SU-DHL-6 (cell line): ENCODE measurements at regions not wholly inside any gene's neighbourhood (a gene's known extent, or its start where the extent isn't known, plus 50 kb on each side); places are given as distances from the start of the nearest gene placed in this dataset.

ENCODE experiments used
- H2AFZ ChIP-seq: fragments of 200-600 bp; sonication (generic); 2 replicates; pipeline ENCODE4 v1.6.1; 2014; ENCODE audit warnings: low read depth, mild to moderate bottlenecking, moderate library complexity, mixed read lengths, antibody characterized with exemption, low read length; ENCODE audit not compliant: severe bottlenecking
- H3F3A ChIP-seq: fragments of 200-600 bp; shearing (Covaris generic); 2 replicates; pipeline ENCODE4 v1.6.0; 2016; ENCODE audit warnings: antibody characterized with exemption, mild to moderate bottlenecking; ENCODE audit not compliant: insufficient read depth
- H3K27ac ChIP-seq: fragments of 200-600 bp; sonication (generic); 2 replicates; pipeline ENCODE4 v1.5.1; 2016; ENCODE audit warnings: low read depth, mild to moderate bottlenecking, low read length, moderate library complexity, mixed read lengths
- H3K27me3 ChIP-seq: fragments of 200-600 bp; sonication (generic), shearing (Covaris generic); 2 replicates; pipeline ENCODE4 v1.6.0; 2014; ENCODE audit warnings: mild to moderate bottlenecking, low read length
- H3K36me3 ChIP-seq: fragments of 200-600 bp; sonication (generic); 2 replicates; pipeline ENCODE4 v1.6.1; 2014; ENCODE audit warnings: mild to moderate bottlenecking, low read length, mixed read lengths
- H3K4me2 ChIP-seq: fragments of 300-600, 200-600 bp; shearing (Covaris generic), sonication (generic); 2 replicates; pipeline ENCODE4 v1.6.0; 2014; ENCODE audit warnings: low read length, low read depth, mild to moderate bottlenecking; ENCODE audit not compliant: poor library complexity, severe bottlenecking
- H3K4me3 ChIP-seq: fragments of 200-600 bp; sonication (generic); 2 replicates; pipeline ENCODE4 v1.5.1; 2014; ENCODE audit warnings: antibody characterized with exemption, low read length, mild to moderate bottlenecking, mixed read lengths; ENCODE audit not compliant: insufficient read depth, poor library complexity, severe bottlenecking
- H3K79me2 ChIP-seq: fragments of 200-600 bp; sonication (generic); 2 replicates; pipeline ENCODE4 v1.6.1; 2014; ENCODE audit warnings: mild to moderate bottlenecking, low read length, moderate library complexity; ENCODE audit not compliant: insufficient read depth
- H3K9ac ChIP-seq: fragments of 200-600 bp; sonication (generic); 2 replicates; pipeline ENCODE4 v1.7.0; 2014; ENCODE audit warnings: mild to moderate bottlenecking, low read length
- H3K9me2 ChIP-seq: fragments of 200-600 bp; sonication (generic); replicated peaks from 2 replicates; pipeline ENCODE4 v1.6.1; 2014; ENCODE audit warnings: low read length; ENCODE audit not compliant: insufficient read depth
- H3K9me3 ChIP-seq: fragments of 200-600 bp; sonication (generic); 2 replicates; pipeline ENCODE4 v1.6.1; 2014; ENCODE audit warnings: low read length, mixed read lengths; ENCODE audit not compliant: insufficient read depth
- H4K20me1 ChIP-seq: fragments of 200-600 bp; sonication (generic); 2 replicates; pipeline ENCODE4 v1.6.1; 2014; ENCODE audit warnings: low read depth, mild to moderate bottlenecking, antibody characterized with exemption, low read length, moderate library complexity, mixed read lengths
- CTCF ChIP-seq: fragments of 200-600 bp; sonication (generic); IDR thresholded peaks from one replicate; pipeline ENCODE4 v1.5.1; 2017; ENCODE audit warnings: antibody characterized with exemption, mild to moderate bottlenecking, low read length, moderate library complexity; ENCODE audit not compliant: insufficient read depth, poor library complexity, severe bottlenecking
- EZH2phosphoT487 ChIP-seq: fragments of 200-600 bp; sonication (generic), shearing (Covaris generic); conservative IDR thresholded peaks from 2 replicates; pipeline ENCODE4 v1.6.1; 2018; ENCODE audit warnings: mild to moderate bottlenecking, antibody characterized with exemption, low read length, moderate library complexity, mixed read lengths

GRCh38 chr21:31501926-31502325 lies 157.6 kb upstream of the SOD1 start:
- TF ChIP-seq EZH2phosphoT487 = no peak
- no peak for TF ChIP-seq CTCF
- Histone ChIP-seq H3K4me3 (no peak overlapping the region), H3K27me3 (no peaks in the 10 kb centered on the region), H3K9ac (no peak overlapping the region), H3K27ac (no peak overlapping the region), H3K9me2 (no peaks in the 10 kb centered on the region), H3K4me2 (no peak overlapping the region), H4K20me1 (no peaks in the 10 kb centered on the region), H3F3A (peaks cover 8% of the 10 kb centered on the region), H3K79me2 (peaks cover 45% of the 10 kb centered on the region), H2AFZ (no peak overlapping the region), H3K36me3 (no peaks in the 10 kb centered on the region), H3K9me3 (no peaks in the 10 kb centered on the region)

GRCh38 chr21:31500982-31501381 lies 156.9 kb upstream of the TIAM1 start:
- TF ChIP-seq CTCF (no peak), EZH2phosphoT487 (no peak)
- no peaks in the 10 kb centered on the region for H4K20me1 ChIP-seq

GRCh38 chr21:31500071-31500470 lies 156.0 kb upstream of the TIAM1 start:
- no peak overlapping the region for H3K4me3 ChIP-seq
- H3F3A ChIP-seq = peaks cover 3% of the 10 kb centered on the region; the same call in 1 of the 2 replicates
- no peaks in the 10 kb centered on the region for H3K9me2 ChIP-seq
- H3K27ac ChIP-seq = no peak overlapping the region
- H3K9ac ChIP-seq = no peak overlapping the region
- no peak overlapping the region for H3K4me2 ChIP-seq
- TF ChIP-seq EZH2phosphoT487 (no peak), CTCF (no peak)
- no peaks in the 10 kb centered on the region for H3K9me3 ChIP-seq
- H2AFZ ChIP-seq = no peak overlapping the region
- H3K36me3 ChIP-seq = no peaks in the 10 kb centered on the region
- H3K27me3 ChIP-seq = no peaks in the 10 kb centered on the region
- H3K79me2 ChIP-seq = peaks cover 37% of the 10 kb centered on the region
- H4K20me1 ChIP-seq = no peaks in the 10 kb centered on the region

More at GRCh38 chr21:31500982-31501381, 156.9 kb upstream of the TIAM1 start:
- H3K36me3 ChIP-seq = no peaks in the 10 kb centered on the region
- H3K27ac ChIP-seq = no peak overlapping the region
- peaks cover 45% of the 10 kb centered on the region for H3K79me2 ChIP-seq
- peaks cover 3% of the 10 kb centered on the region for H3F3A ChIP-seq
- no peak overlapping the region for H2AFZ ChIP-seq
- H3K27me3 ChIP-seq = no peaks in the 10 kb centered on the region
- no peaks in the 10 kb centered on the region for H3K9me3 ChIP-seq
- no peak overlapping the region for H3K9ac ChIP-seq
- no peak overlapping the region for H3K4me2 ChIP-seq
- no peaks in the 10 kb centered on the region for H3K9me2 ChIP-seq
- H3K4me3 ChIP-seq = no peak overlapping the region
